Endodermal cell (in vitro differentiated cells): ENCODE measurements at regions not wholly inside any gene's neighbourhood (a gene's known extent, or its start where the extent isn't known, plus 50 kb on each side); places are given as distances from the start of the nearest gene placed in this dataset.

Experiments
- DNase-seq: peaks from one replicate; pipeline ENCODE4 v3.0.0-alpha.2; 2017
- H3K27ac ChIP-seq: 2 replicates; pipeline ENCODE4 v1.5.1; 2013; ENCODE audit warnings: mild to moderate bottlenecking, low read depth, low read length, moderate library complexity
- H3K27me3 ChIP-seq: 2 replicates; pipeline ENCODE4 v1.6.1; 2013; ENCODE audit warnings: mild to moderate bottlenecking, low read length, moderate library complexity; ENCODE audit not compliant: insufficient read depth, control insufficient read depth, poor library complexity, severe bottlenecking
- H3K36me3 ChIP-seq: 2 replicates; pipeline ENCODE4 v1.7.0; 2013; ENCODE audit warnings: mild to moderate bottlenecking, low read length, moderate library complexity; ENCODE audit not compliant: control insufficient read depth, insufficient read depth
- H3K4me1 ChIP-seq: one replicate; pipeline ENCODE4 v1.7.0; 2013; ENCODE audit warnings: low read length; ENCODE audit not compliant: control insufficient read depth, insufficient read depth
- H3K4me3 ChIP-seq: 2 replicates; pipeline ENCODE4 v1.5.1; 2013; ENCODE audit warnings: mild to moderate bottlenecking, low read length, moderate library complexity
- H3K9ac ChIP-seq: 2 replicates; pipeline ENCODE4 v1.6.1; 2013; ENCODE audit warnings: mild to moderate bottlenecking, low read length, moderate library complexity; ENCODE audit not compliant: poor library complexity, severe bottlenecking; ENCODE audit errors: extremely low read depth
- H3K9me3 ChIP-seq: 2 replicates; pipeline ENCODE4 v1.6.1; 2013; ENCODE audit warnings: mild to moderate bottlenecking, low read length, moderate library complexity; ENCODE audit not compliant: control insufficient read depth
- H3K27ac Mint-ChIP-seq: 2 replicates; pipeline ENCODE4 v1.8.0; 2020; ENCODE audit warnings: mixed read lengths
- H3K27me3 Mint-ChIP-seq: 2 replicates; pipeline ENCODE4 v1.8.0; 2021; ENCODE audit warnings: mild to moderate bottlenecking, mixed read lengths; ENCODE audit not compliant: insufficient read depth
- H3K36me3 Mint-ChIP-seq: 2 replicates; pipeline ENCODE4 v1.8.0; 2020; ENCODE audit warnings: low read depth, mixed read lengths
- H3K4me1 Mint-ChIP-seq: 2 replicates; pipeline ENCODE4 v1.8.0; 2020; ENCODE audit warnings: mixed read lengths
- H3K4me3 Mint-ChIP-seq: 2 replicates; pipeline ENCODE4 v1.8.0; 2020; ENCODE audit warnings: mild to moderate bottlenecking, moderate library complexity, mixed read lengths
- H3K9me3 Mint-ChIP-seq: 2 replicates; pipeline ENCODE4 v1.8.0; 2020; ENCODE audit warnings: mild to moderate bottlenecking, mixed read lengths
- WGBS, 2 experiments: methylation state at CpG; one replicate each; pipeline versions ENCODE4 v1.1.5 to v1.1.7; 2013; ENCODE audit warnings: missing lambda C conversion rate in 2 of 2, mixed read lengths in 1 of 2; ENCODE audit not compliant: insufficient coverage in 1 of 2, insufficient read length in 1 of 2; 5-methylcytosine and 5-hydroxymethylcytosine counted together
- TF ChIP-seq, protein P1 (sequence below): fragments of 200-600 bp; sonication (generic); conservative IDR thresholded peaks from 2 replicates; pipeline ENCODE4 v1.5.0; 2021; ENCODE audit warnings: antibody characterized with exemption, mild to moderate bottlenecking

DNA sequence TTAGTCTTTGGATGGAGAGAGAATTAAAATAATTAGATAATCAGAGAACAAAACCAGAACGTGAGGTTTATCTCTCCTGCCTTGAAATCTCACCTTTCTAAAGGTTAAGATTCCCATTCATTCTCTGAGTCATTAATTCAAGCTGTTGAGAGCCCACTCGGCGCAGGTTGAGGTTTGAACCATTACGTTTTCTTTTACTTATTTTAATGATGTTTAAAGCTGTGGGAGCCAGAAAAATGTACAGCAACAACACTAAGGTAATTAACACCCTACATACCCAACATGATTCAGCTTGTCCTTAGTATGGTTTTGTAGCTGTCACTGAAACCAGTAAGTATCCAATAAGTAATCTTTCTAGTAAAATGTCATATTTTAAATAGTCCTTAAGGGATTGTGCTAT lies 153.0 kb upstream of the ANK3 start:
- H3K4me3 Mint-ChIP-seq: no peak overlapping the region
- no peaks in the 10 kb centered on the region for H3K9me3 Mint-ChIP-seq
- 86% methylated on average over 4 of the region's 4 CpGs; no CpG with 5 or more reads in 1 of the 2 experiments for WGBS, 2 experiments
- DNase-seq: no peak
- H3K4me1 Mint-ChIP-seq: peaks cover 10% of the 10 kb centered on the region
- no peaks in the 10 kb centered on the region for H3K27me3 Mint-ChIP-seq
- H3K4me3 ChIP-seq: no peak overlapping the region
- H3K4me1 ChIP-seq: peaks cover 4% of the 10 kb centered on the region
- H3K36me3 ChIP-seq: no peaks in the 10 kb centered on the region
- no peak overlapping the region for H3K27ac ChIP-seq
- no peaks in the 10 kb centered on the region for H3K9me3 ChIP-seq
- H3K27ac Mint-ChIP-seq: no peak overlapping the region
- no peaks in the 10 kb centered on the region for H3K27me3 ChIP-seq
- TF ChIP-seq, protein P1, sequence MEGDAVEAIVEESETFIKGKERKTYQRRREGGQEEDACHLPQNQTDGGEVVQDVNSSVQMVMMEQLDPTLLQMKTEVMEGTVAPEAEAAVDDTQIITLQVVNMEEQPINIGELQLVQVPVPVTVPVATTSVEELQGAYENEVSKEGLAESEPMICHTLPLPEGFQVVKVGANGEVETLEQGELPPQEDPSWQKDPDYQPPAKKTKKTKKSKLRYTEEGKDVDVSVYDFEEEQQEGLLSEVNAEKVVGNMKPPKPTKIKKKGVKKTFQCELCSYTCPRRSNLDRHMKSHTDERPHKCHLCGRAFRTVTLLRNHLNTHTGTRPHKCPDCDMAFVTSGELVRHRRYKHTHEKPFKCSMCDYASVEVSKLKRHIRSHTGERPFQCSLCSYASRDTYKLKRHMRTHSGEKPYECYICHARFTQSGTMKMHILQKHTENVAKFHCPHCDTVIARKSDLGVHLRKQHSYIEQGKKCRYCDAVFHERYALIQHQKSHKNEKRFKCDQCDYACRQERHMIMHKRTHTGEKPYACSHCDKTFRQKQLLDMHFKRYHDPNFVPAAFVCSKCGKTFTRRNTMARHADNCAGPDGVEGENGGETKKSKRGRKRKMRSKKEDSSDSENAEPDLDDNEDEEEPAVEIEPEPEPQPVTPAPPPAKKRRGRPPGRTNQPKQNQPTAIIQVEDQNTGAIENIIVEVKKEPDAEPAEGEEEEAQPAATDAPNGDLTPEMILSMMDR: no peak
- no peak overlapping the region for H3K9ac ChIP-seq
- H3K36me3 Mint-ChIP-seq: no peaks in the 10 kb centered on the region

DNA sequence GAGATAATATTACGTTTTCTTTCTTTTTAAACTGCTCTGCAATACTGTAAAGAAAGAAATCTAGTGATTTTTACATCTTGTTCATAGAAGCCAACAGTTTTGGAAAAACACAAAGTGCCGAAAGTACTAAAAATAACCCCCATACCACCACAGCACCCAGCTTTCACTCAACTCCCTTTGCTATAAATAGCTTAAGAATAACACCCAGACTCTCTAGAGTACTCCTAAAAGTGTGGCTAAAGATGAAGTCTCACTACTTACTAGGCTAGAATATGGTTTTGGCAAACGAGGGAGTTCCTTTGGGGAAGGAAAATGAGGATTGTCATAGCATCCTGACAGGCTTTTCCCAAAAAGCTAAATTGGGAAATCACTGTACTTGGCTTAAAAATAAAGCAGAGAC lies 151.8 kb upstream of the ANK3 start:
- H3K27me3 Mint-ChIP-seq: no peaks in the 10 kb centered on the region

DNA sequence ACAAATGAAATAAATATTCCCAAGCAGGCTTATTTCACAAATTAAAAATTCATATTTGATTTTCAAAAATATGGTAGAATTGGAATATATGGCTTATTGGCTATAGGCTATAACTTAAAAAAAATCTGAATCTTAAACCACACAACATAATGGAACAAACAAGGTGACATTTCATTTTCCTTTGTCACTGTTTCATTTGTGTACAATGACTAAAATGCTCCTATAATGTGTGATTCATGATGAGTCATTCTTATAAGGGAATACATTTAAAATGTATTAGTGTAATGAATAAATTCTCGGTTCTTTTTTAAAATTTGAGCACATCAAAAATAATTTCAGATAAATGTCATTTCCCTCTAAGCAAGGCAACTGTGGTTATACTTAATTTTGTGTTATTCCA lies 148.0 kb upstream of the ANK3 start:
- no peaks in the 10 kb centered on the region for H3K9me3 ChIP-seq
- H3K27me3 Mint-ChIP-seq: no peaks in the 10 kb centered on the region
- no peak overlapping the region for H3K9ac ChIP-seq
- peaks cover 12% of the 10 kb centered on the region for H3K4me1 ChIP-seq
- no peaks in the 10 kb centered on the region for H3K36me3 Mint-ChIP-seq
- H3K27ac Mint-ChIP-seq: no peak overlapping the region
- DNase-seq: no peak
- H3K36me3 ChIP-seq: no peaks in the 10 kb centered on the region
- H3K27ac ChIP-seq: no peak overlapping the region
- no peak overlapping the region for H3K4me3 Mint-ChIP-seq
- H3K27me3 ChIP-seq: no peaks in the 10 kb centered on the region
- peaks cover 24% of the 10 kb centered on the region for H3K4me1 Mint-ChIP-seq
- TF ChIP-seq, protein P1: no peak
- H3K9me3 Mint-ChIP-seq: no peaks in the 10 kb centered on the region
- H3K4me3 ChIP-seq: no peak overlapping the region
- 100% methylated on average over 1 of the region's 1 CpG; no CpG with 5 or more reads in 1 of the 2 experiments for WGBS, 2 experiments

More for the DNA sequence above, 151.8 kb upstream of the ANK3 start:
- Histone ChIP-seq H3K9ac (no peak overlapping the region), H3K27ac (no peak overlapping the region), H3K4me1 (peaks cover 4% of the 10 kb centered on the region), H3K9me3 (no peaks in the 10 kb centered on the region), H3K36me3 (no peaks in the 10 kb centered on the region), H3K4me3 (no peak overlapping the region), H3K27me3 (no peaks in the 10 kb centered on the region)
- WGBS, 2 experiments: 88 to 100% methylated on average over 1 to 3 of the region's 3 CpGs
- no peaks in the 10 kb centered on the region for H3K36me3 Mint-ChIP-seq
- TF ChIP-seq, protein P1: no peak
- no peaks in the 10 kb centered on the region for H3K9me3 Mint-ChIP-seq
- no peak for DNase-seq
- H3K4me3 Mint-ChIP-seq: no peak overlapping the region
- H3K27ac Mint-ChIP-seq: no peak overlapping the region
- H3K4me1 Mint-ChIP-seq: peaks cover 10% of the 10 kb centered on the region
